ENCODE measurements at regions not wholly inside any gene's neighbourhood (a gene's known extent, or its start where the extent isn't known, plus 50 kb on each side); places are given as distances from the start of the nearest gene placed in this dataset.
"Not testable (repeated sequence)": the region's sequence is repeated elsewhere in the genome, so short reads cannot be mapped to it uniquely, and the experiment has no call there.

GRCh38 chr10:57038531-57038930 lies 677.5 kb upstream of the ZWINT start:
- no peaks in the 10 kb centered on the region for H3K79me2 ChIP-seq (ENCODE audit: control insufficient read depth, insufficient read depth, low read length, unreplicated experiment)
- no peak overlapping the region for H2AFZ ChIP-seq (ENCODE audit: low read length, unreplicated experiment)
- no peaks in the 10 kb centered on the region for H3K4me1 ChIP-seq (ENCODE audit: control insufficient read depth, insufficient read depth, low read length, unreplicated experiment)
- H3K4me3 ChIP-seq (ENCODE audit: low read depth, low read length), result no peak overlapping the region
- H3K27ac ChIP-seq (ENCODE audit: low read depth, low read length), result no peak overlapping the region
- H3K27me3 ChIP-seq (ENCODE audit: insufficient read depth, low read length), result no peaks in the 10 kb centered on the region
- H3K36me3 ChIP-seq (ENCODE audit: insufficient read depth, low read length), result no peaks in the 10 kb centered on the region

GRCh38 chr10:57035310-57035709 lies 674.3 kb upstream of the ZWINT start:
- no peaks in the 10 kb centered on the region for H3K27me3 ChIP-seq (ENCODE audit: insufficient read depth, low read length)
- H3K27ac ChIP-seq (ENCODE audit: low read depth, low read length), result no peak overlapping the region
- H3K4me3 ChIP-seq (ENCODE audit: low read depth, low read length), result no peak overlapping the region
- no peaks in the 10 kb centered on the region for H3K79me2 ChIP-seq (ENCODE audit: control insufficient read depth, insufficient read depth, low read length, unreplicated experiment)
- no peaks in the 10 kb centered on the region for H3K4me1 ChIP-seq (ENCODE audit: control insufficient read depth, insufficient read depth, low read length, unreplicated experiment)
- H2AFZ ChIP-seq (ENCODE audit: low read length, unreplicated experiment), result no peak overlapping the region
- no peaks in the 10 kb centered on the region for H3K36me3 ChIP-seq (ENCODE audit: insufficient read depth, low read length)

- H3K79me2 ChIP-seq (ENCODE audit: control insufficient read depth, insufficient read depth, low read length, unreplicated experiment); H3K4me1 ChIP-seq (ENCODE audit: control insufficient read depth, insufficient read depth, low read length, unreplicated experiment); H3K27ac ChIP-seq (ENCODE audit: low read depth, low read length); H3K4me3 ChIP-seq (ENCODE audit: low read depth, low read length); H2AFZ ChIP-seq (ENCODE audit: low read length, unreplicated experiment); H3K27me3 ChIP-seq (ENCODE audit: insufficient read depth, low read length); H3K36me3 ChIP-seq (ENCODE audit: insufficient read depth, low read length): not testable (repeated sequence)
Measured at GRCh38 chr10:57032301-57032700, 671.2 kb upstream of the ZWINT start.

- Histone ChIP-seq H3K4me3 (ENCODE audit: low read depth, low read length) (no peak overlapping the region), H3K4me1 (ENCODE audit: control insufficient read depth, insufficient read depth, low read length, unreplicated experiment) (no peaks in the 10 kb centered on the region), H2AFZ (ENCODE audit: low read length, unreplicated experiment) (no peak overlapping the region), H3K27ac (ENCODE audit: low read depth, low read length) (no peak overlapping the region), H3K27me3 (ENCODE audit: insufficient read depth, low read length) (no peaks in the 10 kb centered on the region), H3K36me3 (ENCODE audit: insufficient read depth, low read length) (no peaks in the 10 kb centered on the region), H3K79me2 (ENCODE audit: control insufficient read depth, insufficient read depth, low read length, unreplicated experiment) (no peaks in the 10 kb centered on the region)
Measured at GRCh38 chr10:57031346-57031745, 670.3 kb upstream of the ZWINT start.

GRCh38 chr10:57026307-57026706 lies 665.2 kb upstream of the ZWINT start:
- Histone ChIP-seq H2AFZ (ENCODE audit: low read length, unreplicated experiment) (no peak overlapping the region), H3K27ac (ENCODE audit: low read depth, low read length) (no peak overlapping the region), H3K79me2 (ENCODE audit: control insufficient read depth, insufficient read depth, low read length, unreplicated experiment) (no peaks in the 10 kb centered on the region), H3K27me3 (ENCODE audit: insufficient read depth, low read length) (no peaks in the 10 kb centered on the region), H3K4me3 (ENCODE audit: low read depth, low read length) (no peak overlapping the region), H3K36me3 (ENCODE audit: insufficient read depth, low read length) (no peaks in the 10 kb centered on the region), H3K4me1 (ENCODE audit: control insufficient read depth, insufficient read depth, low read length, unreplicated experiment) (no peaks in the 10 kb centered on the region)

- H3K36me3 ChIP-seq (ENCODE audit: insufficient read depth, low read length), result no peaks in the 10 kb centered on the region
- H3K4me3 ChIP-seq (ENCODE audit: low read depth, low read length), result no peak overlapping the region
- H3K27ac ChIP-seq (ENCODE audit: low read depth, low read length), result no peak overlapping the region
- no peaks in the 10 kb centered on the region for H3K4me1 ChIP-seq (ENCODE audit: control insufficient read depth, insufficient read depth, low read length, unreplicated experiment)
- H2AFZ ChIP-seq (ENCODE audit: low read length, unreplicated experiment), result no peak overlapping the region
- no peaks in the 10 kb centered on the region for H3K27me3 ChIP-seq (ENCODE audit: insufficient read depth, low read length)
- no peaks in the 10 kb centered on the region for H3K79me2 ChIP-seq (ENCODE audit: control insufficient read depth, insufficient read depth, low read length, unreplicated experiment)
Measured at GRCh38 chr10:57023626-57024025, 662.6 kb upstream of the ZWINT start.

- no peaks in the 10 kb centered on the region for H3K27me3 ChIP-seq (ENCODE audit: insufficient read depth, low read length)
- no peaks in the 10 kb centered on the region for H3K4me1 ChIP-seq (ENCODE audit: control insufficient read depth, insufficient read depth, low read length, unreplicated experiment)
- H3K27ac ChIP-seq (ENCODE audit: low read depth, low read length), result no peak overlapping the region
- no peaks in the 10 kb centered on the region for H3K36me3 ChIP-seq (ENCODE audit: insufficient read depth, low read length)
- H3K4me3 ChIP-seq (ENCODE audit: low read depth, low read length), result no peak overlapping the region
- no peak overlapping the region for H2AFZ ChIP-seq (ENCODE audit: low read length, unreplicated experiment)
- H3K79me2 ChIP-seq (ENCODE audit: control insufficient read depth, insufficient read depth, low read length, unreplicated experiment), result no peaks in the 10 kb centered on the region
Measured at GRCh38 chr10:57018452-57018851, 657.4 kb upstream of the ZWINT start.

GRCh38 chr10:57017356-57018037 lies 656.4 kb upstream of the ZWINT start:
- H3K79me2 ChIP-seq (ENCODE audit: control insufficient read depth, insufficient read depth, low read length, unreplicated experiment), result no peaks in the 10 kb centered on the region
- no peak overlapping the region for H2AFZ ChIP-seq (ENCODE audit: low read length, unreplicated experiment)
- H3K27me3 ChIP-seq (ENCODE audit: insufficient read depth, low read length), result no peaks in the 10 kb centered on the region
- H3K4me1 ChIP-seq (ENCODE audit: control insufficient read depth, insufficient read depth, low read length, unreplicated experiment), result no peaks in the 10 kb centered on the region
- H3K4me3 ChIP-seq (ENCODE audit: low read depth, low read length), result no peak overlapping the region
- no peaks in the 10 kb centered on the region for H3K36me3 ChIP-seq (ENCODE audit: insufficient read depth, low read length)
- H3K27ac ChIP-seq (ENCODE audit: low read depth, low read length), result no peak overlapping the region

- no peak overlapping the region for H2AFZ ChIP-seq (ENCODE audit: low read length, unreplicated experiment)
- H3K79me2 ChIP-seq (ENCODE audit: control insufficient read depth, insufficient read depth, low read length, unreplicated experiment), result no peaks in the 10 kb centered on the region
Measured at GRCh38 chr10:57015595-57016318, 654.7 kb upstream of the ZWINT start.

GRCh38 chr10:57015187-57015586 lies 654.1 kb upstream of the ZWINT start:
- no peak overlapping the region for H3K27ac ChIP-seq (ENCODE audit: low read depth, low read length)
- no peak overlapping the region for H2AFZ ChIP-seq (ENCODE audit: low read length, unreplicated experiment)
- H3K27me3 ChIP-seq (ENCODE audit: insufficient read depth, low read length), result no peaks in the 10 kb centered on the region
- no peaks in the 10 kb centered on the region for H3K79me2 ChIP-seq (ENCODE audit: control insufficient read depth, insufficient read depth, low read length, unreplicated experiment)
- H3K4me3 ChIP-seq (ENCODE audit: low read depth, low read length), result no peak overlapping the region
- H3K36me3 ChIP-seq (ENCODE audit: insufficient read depth, low read length), result no peaks in the 10 kb centered on the region
- H3K4me1 ChIP-seq (ENCODE audit: control insufficient read depth, insufficient read depth, low read length, unreplicated experiment), result no peaks in the 10 kb centered on the region

More at GRCh38 chr10:57015595-57016318, 654.7 kb upstream of the ZWINT start:
- no peaks in the 10 kb centered on the region for H3K4me1 ChIP-seq (ENCODE audit: control insufficient read depth, insufficient read depth, low read length, unreplicated experiment)
- H3K36me3 ChIP-seq (ENCODE audit: insufficient read depth, low read length), result no peaks in the 10 kb centered on the region
- H3K27ac ChIP-seq (ENCODE audit: low read depth, low read length), result no peak overlapping the region
- H3K27me3 ChIP-seq (ENCODE audit: insufficient read depth, low read length), result no peaks in the 10 kb centered on the region
- no peak overlapping the region for H3K4me3 ChIP-seq (ENCODE audit: low read depth, low read length)

- no peaks in the 10 kb centered on the region for H3K36me3 ChIP-seq (ENCODE audit: insufficient read depth, low read length)
- H3K27me3 ChIP-seq (ENCODE audit: insufficient read depth, low read length), result no peaks in the 10 kb centered on the region
- no peak overlapping the region for H2AFZ ChIP-seq (ENCODE audit: low read length, unreplicated experiment)
- H3K4me1 ChIP-seq (ENCODE audit: control insufficient read depth, insufficient read depth, low read length, unreplicated experiment), result no peaks in the 10 kb centered on the region
- H3K79me2 ChIP-seq (ENCODE audit: control insufficient read depth, insufficient read depth, low read length, unreplicated experiment), result no peaks in the 10 kb centered on the region
- no peak overlapping the region for H3K4me3 ChIP-seq (ENCODE audit: low read depth, low read length)
- no peak overlapping the region for H3K27ac ChIP-seq (ENCODE audit: low read depth, low read length)
Measured at GRCh38 chr10:57014758-57015157, 653.7 kb upstream of the ZWINT start.

Data from ACC112 (cell line).